ENCODE measurements at regions not wholly inside any gene's neighbourhood (a gene's known extent, or its start where the extent isn't known, plus 50 kb on each side); places are given as distances from the start of the nearest gene placed in this dataset.

DNA sequence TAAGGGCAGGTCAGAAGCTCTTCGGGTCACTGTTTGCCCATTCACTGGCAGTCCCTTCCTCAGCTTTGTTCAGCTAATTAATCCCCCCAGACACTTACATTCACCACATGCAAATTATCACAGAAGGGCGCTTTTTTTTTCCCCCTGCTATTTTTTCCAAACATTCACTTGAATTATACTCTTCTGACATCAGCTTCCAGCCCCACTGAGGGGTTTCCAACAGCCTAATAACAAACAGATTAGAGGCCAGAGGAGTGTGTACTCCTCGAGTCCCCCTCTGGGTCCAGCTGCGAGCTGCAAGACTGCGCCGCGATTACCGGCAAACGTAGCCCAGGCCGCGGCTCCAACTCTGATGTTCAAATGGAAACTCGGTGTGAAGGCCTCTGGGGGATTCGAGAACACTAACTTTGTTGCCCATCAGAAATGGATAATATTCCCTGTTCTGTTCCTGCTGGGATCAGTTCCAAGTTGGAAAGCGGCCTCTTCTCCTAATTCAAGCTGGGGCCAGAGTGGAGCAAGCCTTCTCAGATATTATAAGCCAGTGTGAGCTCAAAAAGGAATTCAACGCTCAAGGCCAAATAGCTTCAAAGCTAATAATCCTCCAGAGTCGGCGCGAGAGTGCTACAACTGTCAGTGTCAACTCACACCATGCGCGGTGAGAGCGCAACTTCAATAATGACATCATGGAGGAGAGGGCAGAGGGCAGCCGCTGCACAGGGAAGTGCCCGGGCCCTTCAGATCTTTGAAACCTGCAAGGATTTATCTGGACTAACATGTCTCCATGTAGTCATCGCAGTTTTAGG is 560.8 kb downstream of the BNC2 start:
- TF ChIP-seq, protein P1, sequence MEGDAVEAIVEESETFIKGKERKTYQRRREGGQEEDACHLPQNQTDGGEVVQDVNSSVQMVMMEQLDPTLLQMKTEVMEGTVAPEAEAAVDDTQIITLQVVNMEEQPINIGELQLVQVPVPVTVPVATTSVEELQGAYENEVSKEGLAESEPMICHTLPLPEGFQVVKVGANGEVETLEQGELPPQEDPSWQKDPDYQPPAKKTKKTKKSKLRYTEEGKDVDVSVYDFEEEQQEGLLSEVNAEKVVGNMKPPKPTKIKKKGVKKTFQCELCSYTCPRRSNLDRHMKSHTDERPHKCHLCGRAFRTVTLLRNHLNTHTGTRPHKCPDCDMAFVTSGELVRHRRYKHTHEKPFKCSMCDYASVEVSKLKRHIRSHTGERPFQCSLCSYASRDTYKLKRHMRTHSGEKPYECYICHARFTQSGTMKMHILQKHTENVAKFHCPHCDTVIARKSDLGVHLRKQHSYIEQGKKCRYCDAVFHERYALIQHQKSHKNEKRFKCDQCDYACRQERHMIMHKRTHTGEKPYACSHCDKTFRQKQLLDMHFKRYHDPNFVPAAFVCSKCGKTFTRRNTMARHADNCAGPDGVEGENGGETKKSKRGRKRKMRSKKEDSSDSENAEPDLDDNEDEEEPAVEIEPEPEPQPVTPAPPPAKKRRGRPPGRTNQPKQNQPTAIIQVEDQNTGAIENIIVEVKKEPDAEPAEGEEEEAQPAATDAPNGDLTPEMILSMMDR (IDR thresholded peaks at IDR 0.05) = no peak

DNA sequence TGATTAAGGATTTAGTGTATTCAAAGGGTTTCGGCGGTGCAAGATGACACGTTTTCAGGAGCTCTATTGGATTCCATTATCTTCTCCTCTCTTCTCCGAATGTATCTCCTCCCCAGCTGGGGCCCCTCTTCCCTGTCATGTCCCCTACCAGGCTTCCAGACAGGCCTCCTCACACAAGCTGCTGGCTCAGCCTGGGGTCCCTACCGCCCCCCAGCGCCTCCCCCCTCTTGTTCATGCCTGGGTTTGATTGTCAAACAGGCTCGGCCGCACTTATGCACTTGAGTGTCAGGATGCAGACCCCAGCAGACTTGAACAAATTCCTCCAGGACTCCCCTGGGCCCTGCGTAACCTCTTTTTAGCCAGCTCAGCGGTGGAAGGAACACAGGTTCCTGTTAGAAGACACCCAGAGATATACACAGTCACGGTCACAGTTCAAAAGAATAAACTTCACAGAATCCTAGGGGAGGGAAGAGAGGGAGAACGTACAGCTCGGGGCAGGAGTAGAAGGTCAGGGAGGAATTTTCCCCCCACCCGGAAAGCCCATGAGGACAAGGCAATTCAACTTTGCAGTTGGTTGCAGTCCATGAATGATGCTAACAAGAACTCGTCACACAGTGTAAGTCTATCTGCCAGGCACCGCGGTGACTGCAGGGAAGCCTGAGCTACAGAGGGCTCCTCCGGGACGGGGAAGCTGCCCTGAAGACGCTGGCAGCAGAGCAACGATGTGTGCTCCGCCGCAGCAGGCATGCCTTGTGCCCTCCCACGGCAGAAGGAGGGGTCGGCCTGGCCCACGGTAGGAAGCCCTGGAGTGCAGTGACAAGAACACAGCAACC is 560.0 kb downstream of the BNC2 start:
- TF ChIP-seq, protein P1 (IDR thresholded peaks at IDR 0.05) = no peak

DNA sequence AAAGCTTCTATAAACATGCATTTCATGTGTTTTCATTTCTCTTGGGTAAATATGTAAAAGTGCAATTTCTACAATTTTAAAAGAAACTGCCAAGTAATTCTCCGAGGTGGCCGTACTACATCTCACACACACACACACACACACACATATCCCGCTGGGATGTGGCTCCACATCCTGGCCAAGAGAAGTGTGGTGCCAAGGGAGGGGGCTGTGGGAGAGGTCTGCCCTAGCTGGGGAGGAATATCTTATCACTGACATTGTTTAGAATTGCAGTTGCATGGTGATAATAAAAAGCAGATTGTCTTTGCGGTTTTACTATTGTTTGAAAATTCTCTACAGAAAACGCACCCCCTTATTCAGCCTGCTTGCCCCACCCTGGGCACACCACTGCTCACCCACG is 558.4 kb downstream of the BNC2 start:
- TF ChIP-seq, protein P1 (IDR thresholded peaks at IDR 0.05) = no peak

DNA sequence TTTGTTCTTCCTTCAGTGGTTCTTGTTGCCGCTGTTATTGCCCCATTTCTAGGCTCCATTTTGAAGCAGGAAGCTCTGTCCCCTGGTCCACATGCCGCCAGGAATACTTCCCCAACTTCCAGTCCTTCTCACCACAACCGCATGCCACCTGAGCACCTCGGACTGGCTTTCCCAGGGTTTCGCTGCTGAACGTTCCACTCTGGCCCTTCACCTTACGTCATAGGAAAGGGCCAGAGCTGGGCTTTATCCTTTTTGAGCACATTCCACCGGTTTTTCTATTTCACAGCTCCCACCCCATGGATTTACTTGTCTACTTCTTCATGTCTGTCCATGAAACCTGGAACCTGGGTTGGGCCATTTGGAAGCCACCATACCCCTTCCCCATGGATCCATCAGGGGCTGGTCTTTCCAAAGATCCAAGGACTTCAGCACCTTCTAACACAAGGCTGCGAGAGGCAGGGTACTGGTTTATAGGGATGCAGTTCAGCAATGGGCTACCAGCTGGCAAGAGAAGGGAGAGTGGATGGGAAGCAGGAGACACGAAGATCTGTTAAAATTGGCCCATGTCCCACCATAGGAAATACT is 557.4 kb downstream of the BNC2 start:
- TF ChIP-seq, protein P1 (IDR thresholded peaks at IDR 0.05) = no peak

DNA sequence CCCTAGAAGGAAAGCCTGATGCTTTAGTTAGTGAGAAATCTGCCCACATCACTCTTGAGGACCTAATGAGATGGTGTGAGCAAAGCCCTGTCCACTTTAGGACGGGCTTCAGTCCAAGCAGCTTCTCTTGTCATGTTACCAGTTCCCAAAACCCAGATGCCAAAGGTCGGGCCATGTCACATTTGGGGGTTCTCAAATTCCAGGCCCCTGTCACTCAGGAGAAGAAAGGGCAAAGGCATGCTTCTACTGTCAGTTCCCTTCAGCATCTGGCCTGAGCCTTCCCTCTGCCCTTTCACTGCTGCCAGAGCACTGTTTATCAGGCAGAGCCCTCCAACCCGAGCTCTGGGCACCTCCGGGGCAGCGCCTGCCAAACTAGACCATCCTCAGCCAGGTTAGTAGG is 556.0 kb downstream of the BNC2 start:
- TF ChIP-seq, protein P1 (IDR thresholded peaks at IDR 0.05) = no peak

DNA sequence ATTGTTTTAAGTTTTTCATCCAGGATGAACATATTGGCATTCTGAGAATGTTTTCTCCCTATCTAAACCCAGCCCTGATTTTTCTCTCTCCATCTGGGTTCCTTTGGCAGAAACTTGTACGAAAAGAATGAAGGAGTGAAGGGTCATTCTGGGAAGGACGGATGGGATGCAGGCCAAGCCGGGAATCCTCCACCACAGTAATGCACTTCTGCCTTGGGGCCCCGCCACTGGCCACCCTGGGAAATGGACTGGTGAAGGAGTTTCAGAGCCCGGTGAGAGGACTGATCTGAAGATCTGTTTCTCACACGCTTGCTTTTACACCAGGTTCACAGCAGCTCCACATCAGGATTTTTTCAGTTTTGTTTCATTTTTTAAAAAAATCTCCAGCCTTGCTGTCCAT is 554.8 kb downstream of the BNC2 start:
- TF ChIP-seq, protein P1 (IDR thresholded peaks at IDR 0.05) = no peak

DNA sequence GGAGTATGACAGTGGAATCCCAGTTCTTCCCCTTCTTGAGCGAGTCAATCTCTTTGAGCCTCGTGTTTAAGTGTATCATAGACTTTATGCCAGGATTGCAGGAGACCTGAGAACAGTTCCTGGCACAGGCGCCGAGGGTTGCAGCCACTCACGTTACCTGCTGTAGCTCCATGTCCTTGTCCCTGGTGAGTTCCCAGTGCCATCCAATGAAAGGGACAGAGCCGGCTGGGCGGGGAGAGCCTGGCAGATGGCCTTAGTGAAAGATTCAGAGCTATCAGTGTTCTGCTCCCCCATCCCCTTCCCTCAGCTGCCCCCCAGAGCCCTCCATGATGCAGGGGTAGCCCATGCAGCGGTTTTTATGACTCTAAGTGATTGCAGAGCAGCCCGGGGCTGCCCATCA is 554.0 kb downstream of the BNC2 start:
- TF ChIP-seq, protein P1 (IDR thresholded peaks at IDR 0.05) = no peak
